HEK293 (cell line): ENCODE measurements at regions not wholly inside any gene's neighbourhood (a gene's known extent, or its start where the extent isn't known, plus 50 kb on each side); places are given as distances from the start of the nearest gene placed in this dataset.

Source experiments
- CTCF ChIA-PET: fragments of 350-600 bp; formaldehyde crosslinking; extraction: SDS; loops from one replicate; lab custom pipeline; 2021; ENCODE audit warnings: antibody characterized with exemption; lab: Yijun Ruan, JAX
- POLR2A ChIA-PET: fragments of 300-600 bp; formaldehyde crosslinking; extraction: SDS; loops from one replicate; lab custom pipeline; 2020; ENCODE audit warnings: antibody characterized with exemption, inconsistent platforms; lab: Yijun Ruan, JAX
- H3K27ac ChIP-seq: fragments of 200-500 bp; sonication (Bioruptor generic); 2 replicates; pipeline ENCODE4 v1.5.1; 2014; ENCODE audit warnings: low read depth, low read length, control low read depth, inconsistent platforms; ENCODE audit errors: extremely low read depth
- H3K36me3 ChIP-seq, 2 experiments: fragments of 200-500 bp in 1 of 2; sonication (Bioruptor generic) in 1 of 2; 1 replicate in 1 of 2; 2 replicates in 1 of 2; pipeline ENCODE4 v1.5.1; 2014 to 2017; ENCODE audit warnings: inconsistent platforms in 2 of 2, low read length in 2 of 2; ENCODE audit not compliant: control insufficient read depth in 2 of 2, insufficient read depth in 1 of 2
- H3K4me1 ChIP-seq: fragments of 200-500 bp; sonication (Bioruptor generic); 2 replicates; pipeline ENCODE4 v1.5.1; 2014; ENCODE audit warnings: mild to moderate bottlenecking, low read length, inconsistent platforms; ENCODE audit not compliant: control insufficient read depth, insufficient read depth
- H3K4me3 ChIP-seq: 2 replicates; pipeline ENCODE4 v1.5.1; 2011; ENCODE audit warnings: low read depth, mild to moderate bottlenecking, control low read depth, low read length, moderate library complexity
- H3K9me3 ChIP-seq: fragments of 200-500 bp; sonication (Bioruptor generic); 2 replicates; pipeline ENCODE4 v1.5.1; 2014; ENCODE audit warnings: low read depth, low read length, inconsistent platforms; ENCODE audit not compliant: control insufficient read depth, insufficient read depth
- KLF7 ChIP-seq: fragments of 450-650 bp; formaldehyde crosslinking; IDR thresholded peaks from 2 replicates; pipeline ENCODE4 v1.5.1; 2016; ENCODE audit warnings: missing biosample characterization, missing genetic modification characterization, borderline replicate concordance
- OVOL3 ChIP-seq: fragments of 450-650 bp; formaldehyde crosslinking; IDR thresholded peaks from 2 replicates; pipeline ENCODE4 v1.5.1; 2016; ENCODE audit warnings: missing biosample characterization, missing genetic modification characterization
- ZNF133 ChIP-seq: fragments of 450-650 bp; formaldehyde crosslinking; IDR thresholded peaks from 2 replicates; pipeline ENCODE4 v1.5.1; 2016; ENCODE audit warnings: missing biosample characterization, missing genetic modification characterization
- ZNF521 ChIP-seq: fragments of 450-650 bp; formaldehyde crosslinking; IDR thresholded peaks from 2 replicates; pipeline ENCODE4 v1.5.1; 2017; ENCODE audit warnings: missing biosample characterization, mild to moderate bottlenecking, missing genetic modification characterization

DNA sequence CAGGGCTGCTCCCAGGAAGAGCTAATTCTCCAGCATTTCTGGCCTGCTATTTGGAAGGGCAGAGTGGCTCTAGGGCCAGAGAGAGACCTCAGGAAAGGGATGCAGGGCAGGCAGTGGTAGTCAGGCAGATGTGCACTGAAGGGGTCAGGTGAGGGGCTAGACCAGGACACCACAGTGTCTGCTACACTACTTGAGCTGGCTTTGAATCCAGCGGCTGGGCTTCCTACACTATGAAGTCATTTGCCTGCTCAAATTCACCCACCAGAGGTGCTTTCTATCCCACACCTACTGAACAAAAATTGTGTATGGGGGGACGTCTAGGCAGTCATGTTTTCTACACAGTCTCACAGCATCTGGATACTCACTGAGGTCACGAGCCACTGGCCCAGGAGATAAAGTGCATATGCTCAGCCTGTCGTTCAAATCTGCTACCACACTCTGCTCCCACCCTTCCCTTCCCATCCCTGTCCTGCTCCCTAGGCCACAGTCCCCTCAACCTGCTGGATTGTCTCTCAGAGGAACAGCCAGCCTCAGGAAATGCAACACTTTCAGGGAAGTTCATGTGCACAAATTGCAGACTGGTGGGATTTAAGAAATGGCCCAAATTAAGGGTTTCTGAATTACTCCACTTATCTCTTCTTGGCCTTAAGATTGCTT lies 49.9 kb upstream of the SLC6A11 start:
- no peaks in the 10 kb centered on the region for H3K36me3 ChIP-seq
- H3K27ac ChIP-seq, result no peak overlapping the region
- ChIA-PET POLR2A (no interaction called here), CTCF (interaction anchor here (0.5 to 1.7 kb wide), 3 partner anchors 26 to 294 kb away, joined by 4 to 9 read pairs (median 5); no protein-coding TSS in a partner anchor)
- H3K4me3 ChIP-seq, result no peak overlapping the region
- no peaks in the 10 kb centered on the region for H3K9me3 ChIP-seq
- no peak for TF ChIP-seq ZNF133 (tag by site-specific recombination)
- no peak for TF ChIP-seq OVOL3
- TF ChIP-seq KLF7 (tag by site-specific recombination), result no peak
- TF ChIP-seq ZNF521 (tag by site-specific recombination), result no peak
- no peaks in the 10 kb centered on the region for H3K4me1 ChIP-seq
